DOHH2 (cell line): ENCODE measurements at regions not wholly inside any gene's neighbourhood (a gene's known extent, or its start where the extent isn't known, plus 50 kb on each side); places are given as distances from the start of the nearest gene placed in this dataset.

Experiments used
- H3F3A ChIP-seq: fragments of 200-600 bp; sonication (generic), shearing (Covaris generic); 2 replicates; pipeline ENCODE4 v1.6.0; 2016; ENCODE audit warnings: antibody characterized with exemption, mild to moderate bottlenecking; ENCODE audit not compliant: control insufficient read depth, insufficient read depth
- H3K27ac ChIP-seq: fragments of 200-600 bp; sonication (generic); 2 replicates; pipeline ENCODE4 v1.5.1; 2014; ENCODE audit warnings: low read depth, mild to moderate bottlenecking, low read length, moderate library complexity
- H3K27me3 ChIP-seq: fragments of 200-600 bp; sonication (generic); 2 replicates; pipeline ENCODE4 v1.6.1; 2014; ENCODE audit warnings: mild to moderate bottlenecking, low read length, mixed read lengths; ENCODE audit not compliant: control insufficient read depth
- H3K36me3 ChIP-seq: fragments of 200-600 bp; sonication (generic); 2 replicates; pipeline ENCODE4 v1.6.1; 2014; ENCODE audit warnings: mild to moderate bottlenecking, low read length, moderate library complexity, mixed read lengths; ENCODE audit not compliant: control insufficient read depth
- H3K4me1 ChIP-seq: fragments of 200-600 bp; sonication (generic); 2 replicates; pipeline ENCODE4 v1.6.1; 2014; ENCODE audit warnings: mild to moderate bottlenecking, low read length, mixed read lengths; ENCODE audit not compliant: control insufficient read depth
- H3K4me2 ChIP-seq: fragments of 200-600 bp; sonication (generic); 2 replicates; pipeline ENCODE4 v1.6.0; 2014; ENCODE audit warnings: mild to moderate bottlenecking, low read length, moderate library complexity
- H3K4me3 ChIP-seq: fragments of 200-600 bp; sonication (generic); 2 replicates; pipeline ENCODE4 v1.5.1; 2014; ENCODE audit warnings: mild to moderate bottlenecking, low read length, mixed read lengths
- H3K79me2 ChIP-seq: fragments of 200-600 bp; sonication (generic); 2 replicates; pipeline ENCODE4 v1.6.1; 2014; ENCODE audit warnings: mild to moderate bottlenecking, low read length, mixed read lengths; ENCODE audit not compliant: control insufficient read depth
- H3K9me2 ChIP-seq: fragments of 200-600 bp; sonication (generic); replicated peaks from 2 replicates; pipeline ENCODE4 v1.6.1; 2014; ENCODE audit warnings: mild to moderate bottlenecking, low read length, mixed read lengths; ENCODE audit not compliant: control insufficient read depth
- H3K9me3 ChIP-seq: fragments of 200-600 bp; sonication (generic); 2 replicates; pipeline ENCODE4 v1.6.1; 2014; ENCODE audit warnings: antibody characterized with exemption, low read length, mixed read lengths; ENCODE audit not compliant: control insufficient read depth, insufficient read depth
- H4K20me1 ChIP-seq: fragments of 200-600 bp; sonication (generic); 2 replicates; pipeline ENCODE4 v1.6.0; 2014; ENCODE audit warnings: low read depth, mild to moderate bottlenecking, antibody characterized with exemption, low read length, moderate library complexity; ENCODE audit not compliant: control insufficient read depth, insufficient read depth
- CTCF ChIP-seq: fragments of 200-600 bp; sonication (generic); IDR thresholded peaks from one replicate; pipeline ENCODE4 v1.5.1; 2014; ENCODE audit warnings: antibody characterized with exemption, mild to moderate bottlenecking, low read depth, low read length; ENCODE audit not compliant: poor library complexity, severe bottlenecking
- EZH2phosphoT487 ChIP-seq: fragments of 200-600 bp; sonication (generic); IDR thresholded peaks from 2 replicates; pipeline ENCODE4 v1.6.1; 2017; ENCODE audit warnings: borderline replicate concordance, mild to moderate bottlenecking, antibody characterized with exemption, low read length, moderate library complexity, mixed read lengths

DNA sequence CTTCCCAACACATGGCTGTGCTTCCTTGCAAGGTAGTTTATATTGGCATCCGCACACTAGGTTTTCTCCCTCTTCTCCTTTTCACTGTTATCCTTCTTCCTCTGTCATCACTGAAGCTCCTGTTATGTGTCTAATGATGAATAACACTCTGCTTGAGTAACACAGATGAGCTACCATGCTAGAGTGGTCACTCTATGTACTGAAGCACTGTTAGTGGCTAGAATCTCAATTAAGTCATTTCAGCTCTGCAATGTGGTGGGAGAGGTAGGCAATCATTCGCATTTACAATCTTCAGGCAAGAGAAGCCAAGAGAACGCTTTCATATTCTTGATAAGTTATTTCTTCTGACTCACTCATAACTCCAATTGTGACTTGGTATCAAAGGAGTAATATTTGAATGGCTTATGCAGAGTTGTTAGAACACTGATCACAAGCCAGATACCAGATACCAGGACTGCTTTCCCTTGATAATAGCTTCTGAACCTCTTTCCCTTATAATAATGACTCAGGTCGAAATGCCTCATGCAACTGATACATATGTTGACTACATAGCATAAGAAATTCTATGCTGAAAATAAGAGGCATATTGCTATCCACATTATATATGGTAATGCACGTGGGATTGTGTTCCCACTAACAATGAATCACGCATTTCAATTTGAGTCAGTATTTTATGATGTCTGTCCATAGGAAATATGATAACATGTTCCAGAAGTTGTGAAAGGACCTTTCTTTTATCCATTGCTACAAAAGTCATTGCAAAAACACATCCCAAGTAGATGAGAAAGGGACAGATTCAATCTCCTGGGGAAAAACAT is 158.0 kb upstream of the HS3ST3A1 start:
- no peaks in the 10 kb centered on the region for H3K9me3 ChIP-seq

DNA sequence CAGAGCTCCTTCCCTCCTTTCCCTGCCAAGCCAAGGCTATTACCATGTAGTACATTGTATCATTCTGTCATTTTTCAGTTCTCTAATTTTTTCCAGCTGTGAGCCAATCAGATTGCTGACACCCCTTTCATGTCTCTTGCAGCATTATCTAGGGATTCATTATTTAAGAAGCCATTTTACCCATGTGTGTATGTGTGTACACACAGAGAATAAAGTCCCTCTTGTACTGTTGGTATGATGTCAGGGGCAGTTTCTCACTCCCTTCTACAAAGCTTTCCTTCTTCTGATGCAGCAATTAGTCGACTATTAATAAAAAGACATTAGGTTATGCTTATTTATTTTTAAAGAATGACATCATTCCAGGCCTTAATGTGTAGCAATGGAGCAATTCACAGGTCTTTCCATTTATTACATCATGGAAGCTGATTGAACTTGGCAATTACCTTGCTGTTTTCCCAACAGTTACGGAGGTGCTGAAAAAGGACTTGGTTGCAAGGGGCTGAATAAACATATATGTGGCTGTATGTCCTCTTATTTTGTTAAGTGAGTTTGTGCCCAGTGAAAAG is 159.4 kb upstream of the HS3ST3A1 start:
- Histone ChIP-seq H3K27me3 (no peaks in the 10 kb centered on the region), H3K4me1 (no peaks in the 10 kb centered on the region), H3K79me2 (no peaks in the 10 kb centered on the region), H3K4me2 (no peak overlapping the region), H3K9me3 (no peaks in the 10 kb centered on the region), H3K4me3 (no peak overlapping the region), H3K27ac (no peak overlapping the region), H3F3A (no peaks in the 10 kb centered on the region), H4K20me1 (no peaks in the 10 kb centered on the region), H3K36me3 (no peaks in the 10 kb centered on the region), H3K9me2 (no peaks in the 10 kb centered on the region)
- TF ChIP-seq EZH2phosphoT487 = no peak
- no peak for TF ChIP-seq CTCF

More for the DNA sequence above, 158.0 kb upstream of the HS3ST3A1 start:
- no peak for TF ChIP-seq EZH2phosphoT487
- TF ChIP-seq CTCF = no peak
- Histone ChIP-seq H3K27me3 (no peaks in the 10 kb centered on the region), H4K20me1 (no peaks in the 10 kb centered on the region), H3K4me1 (no peaks in the 10 kb centered on the region), H3K4me2 (no peak overlapping the region), H3F3A (no peaks in the 10 kb centered on the region), H3K9me2 (no peaks in the 10 kb centered on the region), H3K36me3 (no peaks in the 10 kb centered on the region), H3K79me2 (no peaks in the 10 kb centered on the region), H3K4me3 (no peak overlapping the region), H3K27ac (no peak overlapping the region)

DNA sequence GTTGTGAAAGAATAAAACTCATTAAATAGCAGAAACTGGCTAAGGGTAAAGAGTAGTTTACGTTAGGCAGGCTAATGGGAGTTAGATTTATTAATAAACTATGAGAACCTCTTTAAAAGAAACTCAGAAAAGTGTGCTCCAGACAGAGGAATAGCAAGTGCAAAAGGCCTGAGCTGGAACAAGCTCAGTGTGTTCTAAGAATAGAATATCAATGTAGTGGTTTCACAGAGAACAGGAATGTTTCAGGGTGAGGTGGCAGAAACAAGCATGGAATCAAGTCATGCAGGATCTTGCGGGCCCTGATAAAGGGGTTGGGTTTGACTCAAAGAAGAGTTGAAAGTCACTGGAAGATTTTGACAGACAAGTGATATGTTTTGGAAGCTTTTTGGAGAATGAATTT is 164.0 kb upstream of the HS3ST3A1 start:
- Histone ChIP-seq H3K9me2 (no peaks in the 10 kb centered on the region), H4K20me1 (no peaks in the 10 kb centered on the region)

More for the DNA sequence above, 164.0 kb upstream of the HS3ST3A1 start:
- H3F3A ChIP-seq = no peaks in the 10 kb centered on the region
- H3K27ac ChIP-seq = no peak overlapping the region
- H3K9me3 ChIP-seq = peaks cover 6% of the 10 kb centered on the region; the same call in 1 of the 2 replicates
- TF ChIP-seq CTCF (no peak), EZH2phosphoT487 (no peak)
- H3K79me2 ChIP-seq = no peaks in the 10 kb centered on the region
- no peaks in the 10 kb centered on the region for H3K4me1 ChIP-seq
- no peak overlapping the region for H3K4me2 ChIP-seq
- no peaks in the 10 kb centered on the region for H3K27me3 ChIP-seq
- no peaks in the 10 kb centered on the region for H3K36me3 ChIP-seq
- H3K4me3 ChIP-seq = no peak overlapping the region
